ENCODE measurements at regions not wholly inside any gene's neighbourhood (a gene's known extent, or its start where the extent isn't known, plus 50 kb on each side); places are given as distances from the start of the nearest gene placed in this dataset.

- ChIA-PET POLR2A (ENCODE audit: unreplicated experiment) (no interaction called here), CTCF (no interaction called here)
- DNase-seq = no peak
- BruUV-seq (replicated peaks) = no TSS peak
- H2AFZ ChIP-seq = no peak overlapping the region
- no peak overlapping the region for H3K27ac ChIP-seq
- no peaks in the 10 kb centered on the region for H3K36me3 ChIP-seq (ENCODE audit: low read depth)
- no peaks in the 10 kb centered on the region for H4K20me1 ChIP-seq (ENCODE audit: insufficient read depth)
- no peak for TF ChIP-seq CTCF (conservative IDR thresholded peaks at IDR 0.05)
- H3K4me2 ChIP-seq = no peak overlapping the region
- no peaks in the 10 kb centered on the region for H3K27me3 ChIP-seq (ENCODE audit: insufficient read depth, low read depth)
- no peaks in the 10 kb centered on the region for H3K9me3 ChIP-seq (ENCODE audit: insufficient read depth, low read depth)
- no peaks in the 10 kb centered on the region for H3K4me1 ChIP-seq (replicated peaks; ENCODE audit: insufficient read depth)
- no peak overlapping the region for H3K4me3 ChIP-seq
- no peaks in the 10 kb centered on the region for H3F3A ChIP-seq (ENCODE audit: insufficient read depth, low read depth)
- no peaks in the 10 kb centered on the region for H3K79me2 ChIP-seq (ENCODE audit: low read depth)
- H3K9me2 ChIP-seq (ENCODE audit: insufficient read depth) = no peaks in the 10 kb centered on the region
- intact Hi-C loops (cut with micrococcal nuclease; ENCODE audit: unreplicated experiment) = no loop called here
Observed at GRCh38 chr2:53549497-53549896, 218.1 kb upstream of the CHAC2 start.

- Histone ChIP-seq H3F3A (ENCODE audit: insufficient read depth, low read depth) (no peaks in the 10 kb centered on the region), H2AFZ (no peak overlapping the region), H3K9me3 (ENCODE audit: insufficient read depth, low read depth) (no peaks in the 10 kb centered on the region; the same call in 1 of the 2 replicates), H3K27me3 (ENCODE audit: insufficient read depth, low read depth) (no peaks in the 10 kb centered on the region), H4K20me1 (ENCODE audit: insufficient read depth) (no peaks in the 10 kb centered on the region), H3K4me3 (no peak overlapping the region), H3K27ac (no peak overlapping the region), H3K79me2 (ENCODE audit: low read depth) (no peaks in the 10 kb centered on the region), H3K9me2 (ENCODE audit: insufficient read depth) (no peaks in the 10 kb centered on the region; the same call in 1 of the 2 replicates), H3K4me2 (no peak overlapping the region), H3K36me3 (ENCODE audit: low read depth) (no peaks in the 10 kb centered on the region), H3K4me1 (replicated peaks; ENCODE audit: insufficient read depth) (no peaks in the 10 kb centered on the region)
- no peak for DNase-seq
- CTCF ChIA-PET = no interaction called here
- no TSS peak for BruUV-seq (replicated peaks)
- TF ChIP-seq EZH2 (IDR thresholded peaks at IDR 0.05; ENCODE audit: low read depth) (no peak), CTCF (conservative IDR thresholded peaks at IDR 0.05) (no peak)
- POLR2A ChIA-PET (ENCODE audit: unreplicated experiment) = no interaction called here
- intact Hi-C loops (cut with micrococcal nuclease; ENCODE audit: unreplicated experiment) = no loop called here
Observed at GRCh38 chr2:53545604-53546003, 222.0 kb upstream of the CHAC2 start.

GRCh38 chr2:53544871-53545558 lies 222.6 kb upstream of the CHAC2 start:
- H3K4me3 ChIP-seq = no peak overlapping the region
- H3F3A ChIP-seq (ENCODE audit: insufficient read depth, low read depth) = no peaks in the 10 kb centered on the region
- CTCF ChIA-PET = no interaction called here
- no peak overlapping the region for H3K4me2 ChIP-seq
- no peaks in the 10 kb centered on the region for H3K27me3 ChIP-seq (ENCODE audit: insufficient read depth, low read depth)
- no peaks in the 10 kb centered on the region; the same call in 1 of the 2 replicates for H3K9me3 ChIP-seq (ENCODE audit: insufficient read depth, low read depth)
- H3K27ac ChIP-seq = no peak overlapping the region
- POLR2A ChIA-PET (ENCODE audit: unreplicated experiment) = no interaction called here
- no peaks in the 10 kb centered on the region for H3K4me1 ChIP-seq (replicated peaks; ENCODE audit: insufficient read depth)
- intact Hi-C loops (cut with micrococcal nuclease; ENCODE audit: unreplicated experiment) = no loop called here
- no TSS peak for BruUV-seq (replicated peaks)
- H3K79me2 ChIP-seq (ENCODE audit: low read depth) = no peaks in the 10 kb centered on the region
- H4K20me1 ChIP-seq (ENCODE audit: insufficient read depth) = no peaks in the 10 kb centered on the region
- no peak for DNase-seq
- no peaks in the 10 kb centered on the region; the same call in 1 of the 2 replicates for H3K9me2 ChIP-seq (ENCODE audit: insufficient read depth)
- TF ChIP-seq CTCF (conservative IDR thresholded peaks at IDR 0.05) (no peak), EZH2 (IDR thresholded peaks at IDR 0.05; ENCODE audit: low read depth) (no peak)
- H3K36me3 ChIP-seq (ENCODE audit: low read depth) = no peaks in the 10 kb centered on the region
- H2AFZ ChIP-seq = no peak overlapping the region; the same call in 1 of the 2 replicates

Measured in PC-9 (cell line).